GM19455 (cell line): ENCODE measurements at regions not wholly inside any gene's neighbourhood (a gene's known extent, or its start where the extent isn't known, plus 50 kb on each side); places are given as distances from the start of the nearest gene placed in this dataset.

Source experiments
- ATAC-seq: cut with Tn5 transposase; IDR thresholded peaks from one replicate; pipeline ENCODE4 v1.9.1; 2021; ENCODE audit not compliant: unreplicated experiment

GRCh38 chr6:140061110-140062042 is 686.9 kb upstream of the CITED2 start:
- no peak for ATAC-seq

GRCh38 chr6:140059947-140060346 is 685.5 kb upstream of the CITED2 start:
- no peak for ATAC-seq

- no peak for ATAC-seq
Observed at GRCh38 chr6:140058863-140059262, 684.4 kb upstream of the CITED2 start.

GRCh38 chr6:140052736-140053729 is 678.6 kb upstream of the CITED2 start:
- ATAC-seq: no peak

GRCh38 chr6:140051521-140052512 is 677.4 kb upstream of the CITED2 start:
- no peak for ATAC-seq

- no peak for ATAC-seq
Observed at GRCh38 chr6:140050101-140050995, 675.9 kb upstream of the CITED2 start.

- no peak for ATAC-seq
Observed at GRCh38 chr6:140049251-140049650, 674.8 kb upstream of the CITED2 start.

- no peak for ATAC-seq
Observed at GRCh38 chr6:140048202-140048790, 673.8 kb upstream of the CITED2 start.

GRCh38 chr6:140047321-140047720 is 672.9 kb upstream of the CITED2 start:
- no peak for ATAC-seq

GRCh38 chr6:140046016-140046632 is 671.7 kb upstream of the CITED2 start:
- no peak for ATAC-seq

- no peak for ATAC-seq
Observed at GRCh38 chr6:140045116-140045515, 670.7 kb upstream of the CITED2 start.

- ATAC-seq: no peak
Observed at GRCh38 chr6:140044626-140045025, 670.2 kb upstream of the CITED2 start.

- ATAC-seq: no peak
Observed at GRCh38 chr6:140043762-140044378, 669.4 kb upstream of the CITED2 start.

- no peak for ATAC-seq
Observed at GRCh38 chr6:140043357-140043756, 668.9 kb upstream of the CITED2 start.

GRCh38 chr6:140041571-140042332 is 667.3 kb upstream of the CITED2 start:
- ATAC-seq: no peak

- no peak for ATAC-seq
Observed at GRCh38 chr6:140041056-140041455, 666.6 kb upstream of the CITED2 start.

GRCh38 chr6:140040396-140040795 is 665.9 kb upstream of the CITED2 start:
- ATAC-seq: no peak
